ENCODE measurements at regions not wholly inside any gene's neighbourhood (a gene's known extent, or its start where the extent isn't known, plus 50 kb on each side); places are given as distances from the start of the nearest gene placed in this dataset.
A peak's percentile ranks its signal among the peaks of the same experiment; 100 is the strongest.
"Not testable (repeated sequence)": the region's sequence is repeated elsewhere in the genome, so short reads cannot be mapped to it uniquely, and the experiment has no call there.

GRCh38 chr15:84421513-84422181 lies 179.2 kb upstream of the ZSCAN2 start:
- DNase-seq, result not testable (repeated sequence)

DNA sequence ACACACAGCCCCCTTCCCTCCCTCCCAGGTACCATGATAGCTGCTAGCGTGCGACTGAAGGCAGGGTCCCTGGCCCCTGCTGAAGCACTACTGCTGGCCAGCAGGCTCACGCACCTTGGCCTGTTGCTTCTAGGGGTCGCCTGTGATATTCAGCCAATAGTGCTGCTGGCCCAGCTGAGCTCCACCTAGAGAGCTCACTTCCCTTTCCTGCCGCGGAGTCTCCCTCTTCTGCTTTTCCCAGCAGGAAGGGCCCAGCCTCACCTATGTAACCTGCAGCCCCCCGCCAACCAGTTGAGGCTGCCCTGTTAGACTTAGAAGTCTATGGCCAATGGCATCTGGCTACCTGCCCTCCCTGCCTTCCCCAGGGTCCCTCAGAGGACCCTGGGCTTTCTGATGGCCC lies 175.5 kb upstream of the ZSCAN2 start:
- peak in 1 of 4 experiments; percentile 6 for DNase-seq

GRCh38 chr15:84473305-84473877 lies 127.4 kb upstream of the ZSCAN2 start:
- not testable (repeated sequence) for DNase-seq

- not testable (repeated sequence) for DNase-seq
Observed at GRCh38 chr15:84476364-84477033, 124.3 kb upstream of the ZSCAN2 start.

DNA sequence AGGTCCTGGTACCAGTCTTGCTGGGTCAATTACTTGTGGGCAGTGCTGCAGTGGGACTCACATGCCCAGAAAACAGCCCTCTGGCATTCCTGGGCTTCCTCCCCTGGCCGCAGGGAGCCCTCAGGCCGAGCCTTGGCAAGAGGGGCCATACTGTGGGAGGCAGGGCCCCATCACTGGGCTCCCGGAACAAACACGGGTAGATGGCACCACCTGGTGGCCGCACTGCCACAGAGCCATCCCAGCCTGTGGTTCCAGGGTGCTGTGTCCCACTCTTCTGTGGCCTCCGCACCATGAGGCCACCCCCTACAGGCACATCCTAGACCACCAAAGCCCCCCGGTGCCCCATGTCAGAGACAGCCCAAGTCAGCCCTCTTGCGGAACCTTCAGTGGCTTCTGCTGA lies 123.3 kb upstream of the ZSCAN2 start:
- not testable (repeated sequence) for DNase-seq

DNA sequence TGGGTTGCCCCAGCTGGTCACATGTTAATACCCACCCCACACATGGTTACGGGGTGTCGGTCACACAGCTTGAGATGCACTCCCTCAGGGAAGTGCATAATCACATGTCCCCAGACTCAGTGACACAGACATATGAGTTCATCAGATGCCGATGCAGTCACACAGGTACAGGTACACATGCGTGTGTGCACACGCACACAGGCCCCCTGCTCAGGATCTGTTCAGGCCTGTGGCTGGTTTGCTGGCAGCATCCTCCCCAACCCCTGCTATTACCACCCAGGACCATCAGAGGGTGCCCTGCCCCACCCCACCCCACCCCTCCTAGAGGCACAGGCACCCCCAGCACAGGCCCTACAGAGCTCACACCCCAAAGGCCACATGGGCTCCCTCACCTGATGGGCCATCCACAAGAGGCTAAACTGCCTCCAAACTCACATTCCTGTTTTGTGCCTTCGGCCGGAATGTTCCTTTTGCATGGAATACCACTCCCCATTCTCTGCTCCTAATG lies 120.6 kb upstream of the ZSCAN2 start:
- DNase-seq, result not testable (repeated sequence)

DNA sequence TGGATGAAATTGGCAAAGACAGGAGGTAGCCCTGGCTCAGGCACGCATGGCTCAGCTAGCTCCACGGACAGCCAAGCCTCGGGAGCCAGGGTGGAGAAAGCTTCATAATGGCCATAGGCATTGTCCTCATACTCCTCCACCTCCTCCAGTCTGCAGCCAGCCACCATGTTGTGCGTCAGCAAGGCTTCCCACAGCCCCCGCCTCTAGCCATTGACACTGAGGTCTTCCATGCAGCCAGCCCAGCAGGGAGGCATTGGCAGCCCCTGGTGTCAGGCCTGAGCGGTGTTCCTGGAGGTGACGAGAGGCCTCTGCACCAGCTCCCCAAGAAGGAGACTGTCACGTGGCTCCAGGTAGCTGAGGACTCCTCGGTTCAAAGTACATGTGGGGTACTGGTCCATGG lies 117.0 kb upstream of the ZSCAN2 start:
- not testable (repeated sequence) for DNase-seq

DNA sequence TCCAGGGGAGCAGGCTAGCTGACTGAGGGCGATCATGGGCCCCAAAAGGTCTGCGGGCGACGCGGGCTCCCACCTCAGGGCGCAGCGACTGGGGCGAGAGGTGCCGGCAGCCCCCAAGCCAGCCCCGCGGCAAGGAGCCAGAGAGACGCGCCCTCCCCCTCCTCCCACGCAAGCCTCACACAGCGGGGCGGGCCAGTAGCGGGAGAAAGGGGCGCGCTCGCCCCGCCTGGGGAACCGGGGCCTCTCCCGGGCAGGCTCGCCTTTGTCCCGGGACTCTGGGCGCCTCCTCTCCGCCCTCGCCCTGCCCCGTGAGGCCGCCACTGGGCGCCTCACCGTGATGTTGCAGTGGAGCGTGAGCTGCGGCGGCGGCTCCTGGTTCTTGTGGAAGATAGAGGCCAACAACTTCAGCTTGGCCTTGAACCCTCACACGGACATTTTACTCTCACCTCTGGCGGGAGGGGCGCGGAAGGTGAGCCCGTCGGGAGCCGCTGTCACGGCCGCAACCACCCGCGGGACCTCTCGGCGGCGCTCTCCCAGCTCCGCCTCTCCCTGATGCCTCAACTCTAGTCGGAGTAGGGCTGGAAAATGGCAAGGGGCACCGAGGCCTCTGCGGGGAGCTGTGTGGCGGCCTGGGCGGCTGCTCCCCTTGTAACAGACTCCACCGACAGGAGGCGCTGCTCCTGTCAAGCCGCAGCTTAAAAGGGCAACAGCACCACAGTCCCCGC lies 100.5 kb upstream of the ZSCAN2 start:
- not testable (repeated sequence) for DNase-seq

- not testable (repeated sequence) for DNase-seq
Observed at GRCh38 chr15:84503101-84503500, 97.7 kb upstream of the ZSCAN2 start.

- DNase-seq, result not testable (repeated sequence)
Observed at GRCh38 chr15:84505552-84505951, 95.3 kb upstream of the ZSCAN2 start.

DNA sequence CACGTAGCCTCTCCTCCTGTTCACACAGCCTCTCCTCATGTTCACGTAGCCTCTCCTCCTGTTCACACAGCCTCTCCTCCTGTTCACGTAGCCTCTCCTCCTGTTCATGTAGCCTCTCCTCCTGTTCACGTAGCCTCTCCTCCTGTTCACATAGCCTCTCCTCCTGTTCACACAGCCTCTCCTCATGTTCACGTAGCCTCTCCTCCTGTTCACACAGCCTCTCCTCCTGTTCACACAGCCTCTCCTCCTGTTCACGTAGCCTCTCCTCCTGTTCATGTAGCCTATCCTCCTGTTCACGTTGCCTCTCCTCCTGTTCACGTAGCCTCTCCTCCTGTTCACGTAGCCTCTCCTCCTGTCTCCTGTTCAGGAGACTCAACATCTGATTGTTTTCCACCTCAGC lies 88.5 kb upstream of the ZSCAN2 start:
- not testable (repeated sequence) for DNase-seq

DNA sequence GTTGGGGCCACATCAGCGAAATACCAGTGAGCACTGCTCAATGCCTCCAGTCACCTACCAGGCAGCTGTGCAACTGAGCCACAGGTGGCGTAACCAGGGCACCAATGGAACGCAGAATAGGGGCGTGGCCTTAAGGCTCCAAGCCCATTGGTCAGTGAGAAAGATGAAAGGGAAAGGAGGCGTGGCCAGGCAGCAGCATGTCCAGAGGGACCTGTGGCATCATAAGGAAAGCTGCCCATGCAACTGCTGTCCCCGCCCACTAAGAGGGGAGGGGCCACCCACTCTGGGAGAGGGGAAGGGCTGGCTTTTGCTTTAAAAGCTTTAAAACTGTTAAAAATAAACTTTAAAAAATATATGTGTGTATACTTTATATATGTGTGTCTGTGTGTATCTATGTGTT lies 84.0 kb upstream of the ZSCAN2 start:
- not testable (repeated sequence) for DNase-seq

DNA sequence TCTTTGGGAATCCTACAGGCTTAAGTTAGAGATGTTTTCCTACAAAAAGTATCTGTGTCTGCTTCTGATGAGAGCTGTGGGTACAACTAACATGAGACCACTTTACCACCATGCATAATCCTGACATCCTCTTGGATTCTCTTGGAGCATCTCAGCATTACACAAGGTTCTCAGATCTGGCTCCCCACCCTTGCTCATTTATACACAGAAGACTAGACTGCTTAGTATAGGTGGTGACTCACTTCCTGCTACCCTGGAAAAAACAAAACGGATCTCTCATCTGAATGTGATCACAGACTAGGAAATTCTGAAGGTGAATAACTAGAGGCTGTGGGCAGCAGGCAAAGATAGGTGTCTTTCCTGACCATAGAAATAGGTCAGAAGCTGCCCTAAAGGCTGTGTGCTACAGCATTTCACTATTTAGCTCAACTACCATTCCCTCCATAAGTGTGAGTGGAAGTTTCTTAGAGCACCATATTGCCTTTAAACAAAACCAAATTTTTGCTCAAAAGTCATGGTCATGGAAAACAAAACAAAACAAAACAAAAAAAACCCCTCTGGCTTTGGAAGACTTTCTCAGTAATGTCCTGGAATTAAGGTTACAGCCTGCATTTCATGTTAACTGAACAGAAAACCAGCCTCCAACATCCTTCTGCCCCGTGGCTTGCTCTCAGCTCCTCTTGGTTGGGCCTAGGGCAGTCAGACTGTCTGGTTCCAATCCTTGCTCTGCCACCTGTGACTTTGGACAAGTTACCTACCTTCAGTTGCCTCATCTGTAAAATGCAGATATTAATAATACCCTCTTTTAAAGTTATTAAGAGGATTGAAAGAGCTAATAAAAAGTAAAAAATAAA lies 75.1 kb upstream of the ZSCAN2 start:
- DNase-seq, result not testable (repeated sequence)

DNA sequence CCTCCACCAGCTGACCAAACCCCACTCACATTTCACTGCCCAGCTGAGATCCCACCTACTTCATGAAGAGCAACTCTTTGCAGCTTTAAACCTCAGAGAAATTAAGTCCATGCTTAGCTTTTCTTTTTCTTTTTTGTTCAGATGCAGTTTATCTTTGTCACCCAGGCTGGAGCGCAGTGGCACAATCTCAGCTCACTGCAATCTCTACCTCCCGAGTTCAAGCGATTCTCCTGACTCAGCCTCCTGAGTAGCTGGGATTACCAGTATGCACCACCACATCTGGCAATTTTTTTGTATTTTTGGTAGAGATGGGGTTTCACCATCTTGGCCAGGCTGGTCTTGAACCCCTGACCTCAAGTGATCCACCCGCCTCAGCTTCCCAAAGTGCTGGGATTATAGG lies 70.1 kb upstream of the ZSCAN2 start:
- DNase-seq, result not testable (repeated sequence)

DNA sequence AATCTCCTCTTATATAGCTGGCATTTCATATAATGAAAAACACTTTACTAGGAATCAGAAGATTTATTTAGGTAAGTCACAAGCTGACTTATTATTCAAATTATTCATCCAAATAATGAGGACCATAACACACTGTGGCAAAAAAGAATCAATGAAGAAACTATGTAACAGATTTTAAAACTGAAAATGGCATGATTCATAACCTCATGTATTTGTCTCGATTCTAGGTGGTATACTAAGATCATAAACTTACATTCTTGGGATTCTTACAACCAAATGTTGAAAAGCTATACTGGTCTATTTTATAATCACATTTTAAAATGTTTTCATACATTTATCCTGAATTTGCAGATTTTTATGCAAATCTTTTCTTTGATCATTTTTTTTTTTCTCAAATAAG lies 69.6 kb upstream of the ZSCAN2 start:
- not testable (repeated sequence) for DNase-seq

GRCh38 chr15:84531709-84532367 lies 69.0 kb upstream of the ZSCAN2 start:
- DNase-seq, result not testable (repeated sequence)

DNA sequence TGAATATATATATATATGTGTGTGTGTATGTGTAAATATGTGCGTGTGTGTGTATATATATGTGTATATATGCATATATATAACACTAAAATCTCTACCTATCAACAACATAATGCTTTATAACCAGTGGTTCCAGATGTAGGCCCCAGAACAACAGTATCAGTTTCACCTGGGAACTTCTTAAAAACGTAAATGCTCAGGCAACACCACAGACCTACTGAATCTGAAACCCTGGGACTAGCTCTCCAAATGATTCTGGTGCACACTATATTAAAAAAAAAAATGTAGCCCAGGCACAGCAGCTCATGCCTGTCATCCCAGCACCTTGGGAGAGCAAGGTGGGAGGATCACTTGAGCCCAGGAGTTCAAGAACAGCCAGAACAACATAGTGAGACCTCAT lies 67.1 kb upstream of the ZSCAN2 start:
- DNase-seq, result not testable (repeated sequence)

DNA sequence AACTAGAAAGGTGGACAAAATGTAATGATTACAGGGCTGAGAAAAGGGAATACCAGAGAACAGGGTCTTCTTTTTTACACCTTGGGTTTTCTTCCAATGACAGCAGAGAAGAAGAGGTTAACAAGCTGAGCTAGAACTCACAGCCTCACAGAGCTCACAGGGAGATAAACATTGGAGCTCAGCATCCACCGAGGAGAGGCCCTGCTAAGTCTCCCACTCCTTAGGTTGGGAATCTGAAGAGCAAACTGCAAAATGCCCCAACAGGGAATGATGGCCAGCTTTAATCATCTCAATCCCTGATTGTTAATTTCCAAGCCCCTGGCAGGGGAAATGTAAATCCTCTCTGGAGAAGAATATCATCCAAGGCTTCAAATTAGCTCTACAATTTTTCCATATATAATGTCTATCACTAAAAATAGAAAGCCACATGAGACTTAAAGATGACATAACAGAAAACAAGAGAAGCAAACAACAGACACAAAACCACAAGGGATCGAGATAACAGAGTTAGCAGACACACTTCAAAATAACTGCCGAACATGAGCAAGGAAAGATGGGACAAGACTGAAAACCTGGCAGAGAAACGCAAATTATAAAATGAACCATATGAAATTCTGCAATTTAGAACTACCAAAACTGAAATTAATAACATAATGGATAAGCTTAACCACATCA lies 66.1 kb upstream of the ZSCAN2 start:
- not testable (repeated sequence) for DNase-seq

DNA sequence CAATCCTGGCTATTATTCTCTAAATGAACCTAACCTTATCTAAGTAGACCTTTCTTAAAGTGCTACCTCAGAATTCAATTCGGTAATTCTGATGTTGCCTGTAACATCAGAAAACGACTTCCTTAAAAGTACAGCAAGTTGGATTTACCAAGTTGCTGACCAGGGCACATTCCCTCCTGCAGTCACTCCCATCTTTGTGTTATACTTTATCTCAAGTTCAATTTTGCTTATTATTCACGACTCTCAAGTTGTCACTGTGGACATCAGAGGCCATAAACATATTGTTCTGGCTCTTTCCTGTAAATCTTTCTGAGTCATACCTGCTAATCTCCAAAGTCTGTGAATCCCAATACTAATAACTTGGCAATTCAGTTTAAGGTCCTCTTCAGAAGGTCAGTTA lies 64.6 kb upstream of the ZSCAN2 start:
- not testable (repeated sequence) for DNase-seq

DNA sequence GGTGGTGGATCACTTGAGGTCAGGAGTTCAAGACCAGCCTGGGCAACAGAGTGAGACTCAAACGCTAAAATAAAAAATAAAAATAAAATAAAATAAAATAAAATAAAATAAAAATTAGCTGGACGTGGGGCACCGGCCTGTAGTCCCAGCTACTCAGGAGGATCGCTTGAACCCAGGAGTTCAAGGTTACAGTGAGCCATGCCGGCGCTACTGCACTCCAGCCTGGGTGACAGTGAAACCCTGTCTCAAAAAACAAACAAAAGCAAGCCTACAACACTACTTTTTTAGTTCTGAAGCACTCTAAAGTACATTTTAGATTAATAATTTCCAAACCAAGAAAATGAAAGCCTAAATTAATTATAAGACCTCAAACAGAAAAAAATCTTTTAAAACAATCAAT lies 56.2 kb upstream of the ZSCAN2 start:
- DNase-seq, result not testable (repeated sequence)

DNA sequence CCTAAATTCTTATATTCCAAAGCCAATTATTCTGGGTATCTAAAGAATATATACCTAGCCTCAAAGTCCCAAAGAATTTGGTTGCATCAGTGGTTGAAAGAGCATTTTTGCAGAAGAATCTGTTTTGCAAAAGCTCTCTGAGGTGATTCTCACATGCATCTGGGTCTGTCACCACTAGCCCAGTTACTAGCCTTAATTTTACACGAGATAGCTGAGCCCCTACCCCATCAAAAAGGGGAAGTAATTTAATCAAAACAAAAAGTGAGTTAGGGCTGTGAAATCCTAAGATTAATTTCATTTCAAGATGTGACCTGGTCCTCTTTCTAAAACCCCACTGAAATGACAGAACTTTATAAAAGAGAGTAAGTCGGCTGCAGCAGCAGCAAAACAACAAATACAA lies 53.7 kb upstream of the ZSCAN2 start:
- not testable (repeated sequence) for DNase-seq
